Ascending aorta (tissue), 2 donors: ENCODE measurements at regions not wholly inside any gene's neighbourhood (a gene's known extent, or its start where the extent isn't known, plus 50 kb on each side); places are given as distances from the start of the nearest gene placed in this dataset.
A peak's percentile ranks its signal among the peaks of the same experiment; 100 is the strongest.
"Not testable (repeated sequence)": the region's sequence is repeated elsewhere in the genome, so short reads cannot be mapped to it uniquely, and the experiment has no call there.

Experiments used
- DNase-seq, 2 donors: peaks; one replicate each; pipeline ENCODE4 v3.0.0-alpha.2; 2019; ENCODE audit warnings: low spot score in 2 of 2
- H3K27ac ChIP-seq, 2 donors: fragments of 200-600 bp; sonication (generic); one replicate each; pipeline ENCODE4 v1.5.1; 2016 to 2017; ENCODE audit warnings: mild to moderate bottlenecking in 1 of 2
- H3K27me3 ChIP-seq: fragments of 200-600 bp; sonication (generic); one replicate; pipeline ENCODE4 v1.5.1; 2017
- H3K36me3 ChIP-seq, 2 donors: fragments of 200-600 bp; sonication (generic); one replicate each; pipeline ENCODE4 v1.5.1; 2016
- H3K4me1 ChIP-seq, 2 donors: fragments of 200-600 bp; sonication (generic); one replicate each; pipeline ENCODE4 v1.5.1; 2016 to 2017; ENCODE audit warnings: mild to moderate bottlenecking in 1 of 2
- H3K4me3 ChIP-seq, 2 donors: fragments of 200-600 bp; sonication (generic); one replicate each; pipeline ENCODE4 v1.5.1; 2016 to 2017; ENCODE audit warnings: mild to moderate bottlenecking in 1 of 2
- H3K9me3 ChIP-seq, 2 donors: fragments of 200-600 bp; sonication (generic); one replicate each; pipeline ENCODE4 v1.5.1; 2016
- intact Hi-C: fragments of 100-400 bp; cut with DNase I; formaldehyde crosslinking; loops from one replicate; pipeline ENCODE4 v1.15.1; 2023
- TF ChIP-seq, protein P1 (sequence below), 3 experiments: fragments of 200-600 bp in 2 of 3; fragments of 450-650 bp in 1 of 3; sonication (generic) in 2 of 3; IDR thresholded peaks; one replicate each; pipeline ENCODE4 v1.5.1; 2016 to 2019; ENCODE audit warnings: antibody characterized with exemption in 3 of 3, mild to moderate bottlenecking in 1 of 3, moderate library complexity in 1 of 3

DNA sequence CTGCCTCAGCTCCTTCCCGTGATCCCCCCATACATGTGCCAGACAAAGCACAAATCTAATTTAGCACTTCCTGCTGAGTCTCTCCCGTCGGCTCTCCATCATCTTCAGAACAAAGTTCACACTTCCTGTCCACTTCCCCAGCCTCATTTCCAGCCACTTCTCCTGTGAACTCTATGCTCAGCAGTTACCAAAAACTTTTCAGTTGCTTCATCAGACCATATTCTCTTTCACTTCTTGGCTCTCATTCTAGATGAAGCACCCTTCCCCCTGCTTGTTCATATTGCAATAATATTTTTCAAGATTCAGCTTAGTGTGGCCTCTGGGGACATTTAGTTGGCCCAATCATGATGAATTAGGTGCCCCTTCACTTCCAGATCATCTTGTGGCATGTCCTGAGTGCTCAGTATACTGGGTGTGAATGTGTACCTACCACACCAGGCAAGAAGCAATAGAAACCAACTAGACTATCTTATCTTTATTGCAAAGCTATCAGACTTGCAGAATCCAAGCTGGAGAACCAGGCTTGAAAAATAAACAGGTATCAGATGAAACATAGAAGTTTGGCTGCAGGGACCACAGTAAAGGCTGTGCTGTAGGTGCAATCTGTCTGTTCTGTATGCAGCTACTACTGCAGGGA, 115.8 kb downstream of the NXPE2 start:
- no peaks in the 10 kb centered on the region for H3K9me3 ChIP-seq
- intact Hi-C loops, result no loop called here
- no peaks in the 10 kb centered on the region for H3K36me3 ChIP-seq
- H3K4me3 ChIP-seq, result no peak overlapping the region
- TF ChIP-seq, protein P1, sequence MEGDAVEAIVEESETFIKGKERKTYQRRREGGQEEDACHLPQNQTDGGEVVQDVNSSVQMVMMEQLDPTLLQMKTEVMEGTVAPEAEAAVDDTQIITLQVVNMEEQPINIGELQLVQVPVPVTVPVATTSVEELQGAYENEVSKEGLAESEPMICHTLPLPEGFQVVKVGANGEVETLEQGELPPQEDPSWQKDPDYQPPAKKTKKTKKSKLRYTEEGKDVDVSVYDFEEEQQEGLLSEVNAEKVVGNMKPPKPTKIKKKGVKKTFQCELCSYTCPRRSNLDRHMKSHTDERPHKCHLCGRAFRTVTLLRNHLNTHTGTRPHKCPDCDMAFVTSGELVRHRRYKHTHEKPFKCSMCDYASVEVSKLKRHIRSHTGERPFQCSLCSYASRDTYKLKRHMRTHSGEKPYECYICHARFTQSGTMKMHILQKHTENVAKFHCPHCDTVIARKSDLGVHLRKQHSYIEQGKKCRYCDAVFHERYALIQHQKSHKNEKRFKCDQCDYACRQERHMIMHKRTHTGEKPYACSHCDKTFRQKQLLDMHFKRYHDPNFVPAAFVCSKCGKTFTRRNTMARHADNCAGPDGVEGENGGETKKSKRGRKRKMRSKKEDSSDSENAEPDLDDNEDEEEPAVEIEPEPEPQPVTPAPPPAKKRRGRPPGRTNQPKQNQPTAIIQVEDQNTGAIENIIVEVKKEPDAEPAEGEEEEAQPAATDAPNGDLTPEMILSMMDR (IDR thresholded peaks at IDR 0.05), result no peak
- H3K27me3 ChIP-seq, result no peaks in the 10 kb centered on the region
- no peak for DNase-seq
- no peaks in the 10 kb centered on the region for H3K4me1 ChIP-seq
- no peak overlapping the region for H3K27ac ChIP-seq

GRCh38 chr11:114796954-114797721, 118.8 kb downstream of the NXPE2 start:
- Histone ChIP-seq H3K36me3 (no peaks in the 10 kb centered on the region), H3K27ac (peak overlapping the region in 1 of 2 donors; percentile 2), H3K9me3 (no peaks in the 10 kb centered on the region), H3K4me3 (no peak overlapping the region), H3K4me1 (no peaks in the 10 kb centered on the region), H3K27me3 (no peaks in the 10 kb centered on the region)
- intact Hi-C loops, result no loop called here
- no peak for DNase-seq
- TF ChIP-seq, protein P1 (IDR thresholded peaks at IDR 0.05), result no peak

DNA sequence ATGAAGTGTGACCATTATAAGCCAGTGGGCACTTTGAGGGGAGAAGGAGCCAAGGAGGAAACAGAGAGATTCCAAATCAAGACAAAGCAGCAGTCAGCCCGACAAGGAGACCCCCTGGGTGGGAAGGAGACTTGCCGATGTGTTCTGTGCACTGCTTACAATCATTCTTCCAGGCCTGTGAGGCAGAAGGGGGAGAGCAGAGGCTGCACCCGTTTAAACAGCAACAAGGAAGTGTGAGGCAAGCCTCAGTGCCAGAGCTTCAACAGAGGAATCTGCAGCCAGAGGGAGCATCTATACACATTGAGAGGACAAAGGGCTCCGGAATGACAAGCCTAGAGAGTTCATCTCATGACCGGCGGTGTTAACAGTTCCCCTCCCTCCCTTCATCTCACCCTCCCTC, 121.1 kb downstream of the NXPE2 start:
- DNase-seq, result no peak
- H3K4me1 ChIP-seq, result no peaks in the 10 kb centered on the region
- no peaks in the 10 kb centered on the region for H3K9me3 ChIP-seq
- H3K4me3 ChIP-seq, result no peak overlapping the region
- intact Hi-C loops, result no loop called here
- TF ChIP-seq, protein P1 (IDR thresholded peaks at IDR 0.05), result no peak
- H3K36me3 ChIP-seq, result no peaks in the 10 kb centered on the region
- H3K27me3 ChIP-seq, result no peaks in the 10 kb centered on the region
- no peak overlapping the region for H3K27ac ChIP-seq

- Histone ChIP-seq H3K4me3 (no peak overlapping the region), H3K4me1 (no peaks in the 10 kb centered on the region), H3K27me3 (no peaks in the 10 kb centered on the region), H3K36me3 (no peaks in the 10 kb centered on the region), H3K27ac (no peak overlapping the region), H3K9me3 (no peaks in the 10 kb centered on the region)
- intact Hi-C loops, result no loop called here
- TF ChIP-seq, protein P1 (IDR thresholded peaks at IDR 0.05), result no peak
- DNase-seq, result no peak
Measured at GRCh38 chr11:114801773-114802172, 123.4 kb downstream of the NXPE2 start.

DNA sequence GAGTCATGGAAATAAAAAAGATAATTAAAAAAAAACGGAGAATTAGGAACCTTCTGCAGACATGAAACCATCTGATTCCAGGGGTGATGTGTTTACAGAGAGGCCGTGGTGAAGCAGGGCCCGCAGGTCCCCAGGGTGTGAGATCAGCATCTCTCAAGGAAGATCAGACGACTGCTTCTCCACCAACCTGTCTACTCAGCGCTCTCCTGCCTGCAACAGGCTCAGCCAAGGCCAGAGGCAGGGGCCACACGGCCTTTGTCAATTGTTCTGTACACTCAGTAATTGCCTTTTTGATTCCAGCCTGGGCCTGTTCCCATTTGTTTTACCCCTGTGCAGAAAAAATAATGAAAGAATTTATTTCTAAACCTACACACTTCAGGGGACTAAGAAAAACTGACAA, 124.6 kb downstream of the NXPE2 start:
- H3K36me3 ChIP-seq, result no peaks in the 10 kb centered on the region
- intact Hi-C loops, result no loop called here
- TF ChIP-seq, protein P1 (IDR thresholded peaks at IDR 0.05), result no peak
- no peaks in the 10 kb centered on the region for H3K4me1 ChIP-seq
- no peak overlapping the region for H3K27ac ChIP-seq
- no peak for DNase-seq
- no peaks in the 10 kb centered on the region for H3K9me3 ChIP-seq
- H3K4me3 ChIP-seq, result no peak overlapping the region
- no peaks in the 10 kb centered on the region for H3K27me3 ChIP-seq

- H3K9me3 ChIP-seq, H3K27ac ChIP-seq, H3K27me3 ChIP-seq, H3K4me3 ChIP-seq, intact Hi-C loops, H3K4me1 ChIP-seq, H3K36me3 ChIP-seq, DNase-seq: not testable (repeated sequence)
Measured at GRCh38 chr11:114805431-114805830, 127.1 kb downstream of the NXPE2 start.
